ENCODE measurements at regions not wholly inside any gene's neighbourhood (a gene's known extent, or its start where the extent isn't known, plus 50 kb on each side); places are given as distances from the start of the nearest gene placed in this dataset.

DNA sequence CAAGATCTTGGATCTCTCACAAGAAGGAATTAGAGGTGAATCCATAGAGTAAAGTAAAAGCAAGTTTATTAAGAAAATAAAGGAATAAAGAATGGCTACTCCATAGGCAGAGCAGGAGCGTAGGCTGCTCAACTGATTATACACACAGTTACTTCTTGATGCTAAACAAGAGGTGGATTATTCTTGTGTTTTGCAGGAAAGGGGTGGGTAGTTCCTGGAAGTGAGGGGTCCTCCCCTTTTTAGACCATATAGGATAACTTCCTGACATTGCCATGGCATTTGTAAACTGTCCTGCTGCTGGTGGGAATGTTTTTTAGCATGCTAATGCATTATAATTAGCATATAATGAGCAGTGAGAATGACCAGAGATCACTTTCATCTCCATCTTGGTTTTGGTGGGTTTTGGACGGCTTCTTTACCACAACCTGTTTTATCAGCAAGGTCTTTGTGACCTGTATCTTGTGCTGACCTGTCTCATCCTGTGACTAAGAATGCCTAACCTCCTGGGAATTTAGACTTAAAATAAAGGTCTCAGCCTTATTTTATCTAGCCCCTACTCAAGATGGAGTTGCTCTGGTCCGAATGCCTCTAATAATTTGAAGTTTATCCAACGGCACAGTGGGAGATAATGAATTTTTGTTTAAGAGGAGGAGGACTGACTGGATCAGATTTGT, 165.7 kb upstream of the DMRT1 start:
- DNase-seq = no peak

DNA sequence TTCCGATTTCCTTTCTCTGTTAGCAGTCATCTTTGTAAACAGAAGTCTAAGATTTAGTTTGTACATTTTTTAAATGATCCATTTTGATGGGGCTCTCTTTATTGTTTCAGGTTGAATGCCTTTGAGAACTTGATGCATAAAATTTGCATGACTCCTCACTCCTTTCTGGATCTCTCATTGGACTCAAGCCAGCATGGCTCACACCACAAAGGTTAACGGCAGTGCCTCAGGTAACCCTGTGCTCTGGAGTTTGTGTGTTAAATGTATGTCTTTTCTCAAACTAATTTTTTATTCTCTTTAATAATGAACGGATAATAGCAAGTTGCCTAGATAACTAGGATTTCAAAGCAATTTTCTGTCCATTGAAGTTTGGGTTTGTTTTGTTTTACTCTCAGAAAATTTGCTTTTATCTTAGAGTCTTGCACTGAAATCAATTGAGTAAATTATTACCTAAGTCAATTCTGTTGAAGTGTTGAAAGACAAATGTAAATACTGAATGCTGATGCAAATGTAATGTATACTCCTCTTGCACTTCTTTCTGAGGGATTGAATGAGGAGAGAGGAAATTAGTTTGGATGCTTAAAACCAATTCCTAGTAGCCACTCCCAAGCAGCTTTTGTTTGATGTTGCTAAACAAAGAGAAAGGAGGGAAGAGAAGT, 164.6 kb upstream of the DMRT1 start:
- no peak for DNase-seq

DNA sequence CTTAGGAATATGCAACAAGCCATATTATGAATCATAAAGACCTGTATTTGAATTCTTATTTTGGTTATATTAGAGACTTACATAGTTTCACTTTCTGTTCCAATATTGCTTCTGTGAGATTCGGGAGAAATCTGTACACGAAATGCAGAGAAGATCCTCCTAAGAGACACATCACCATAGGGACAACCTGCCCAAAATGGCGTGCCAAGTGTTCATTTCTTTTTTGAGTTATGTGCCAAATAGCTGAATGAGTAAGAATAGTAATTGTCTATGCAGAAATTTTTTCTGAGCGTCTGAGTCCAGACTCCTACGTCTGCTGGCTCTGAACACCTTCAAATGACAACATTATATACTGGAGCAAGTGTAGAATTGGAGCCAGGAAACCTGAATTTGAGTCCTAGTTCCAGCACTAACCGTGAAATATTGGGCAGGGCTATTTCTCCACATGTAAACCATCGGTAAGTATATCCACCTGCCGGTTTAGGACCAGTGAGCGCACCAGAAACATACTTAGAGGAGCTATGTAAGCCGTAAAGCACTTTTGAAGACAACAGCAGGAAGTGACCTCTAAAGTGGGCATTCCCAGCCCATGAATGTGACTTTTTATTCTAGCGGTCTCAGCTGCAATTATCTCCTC, 163.9 kb upstream of the DMRT1 start:
- DNase-seq = no peak

DNA sequence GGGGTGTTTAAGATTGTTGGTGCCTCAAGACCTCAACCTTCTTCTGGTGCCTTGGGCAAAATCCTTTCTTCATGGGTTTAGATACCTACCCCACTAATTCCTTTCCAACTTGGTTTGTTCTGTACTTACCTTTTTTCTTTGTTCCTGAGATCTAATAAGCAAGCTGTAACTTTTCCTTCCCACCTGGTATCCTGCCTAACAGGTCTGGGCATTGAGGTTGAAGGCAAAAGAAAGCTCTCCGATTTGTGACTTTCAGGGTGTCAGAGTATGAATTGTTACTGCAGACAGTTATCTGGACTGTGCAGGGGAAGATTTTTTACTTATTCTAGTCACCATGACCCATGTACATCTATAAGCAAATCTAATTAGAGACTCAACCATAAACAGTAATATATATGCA, 162.6 kb upstream of the DMRT1 start:
- no peak for DNase-seq

DNA sequence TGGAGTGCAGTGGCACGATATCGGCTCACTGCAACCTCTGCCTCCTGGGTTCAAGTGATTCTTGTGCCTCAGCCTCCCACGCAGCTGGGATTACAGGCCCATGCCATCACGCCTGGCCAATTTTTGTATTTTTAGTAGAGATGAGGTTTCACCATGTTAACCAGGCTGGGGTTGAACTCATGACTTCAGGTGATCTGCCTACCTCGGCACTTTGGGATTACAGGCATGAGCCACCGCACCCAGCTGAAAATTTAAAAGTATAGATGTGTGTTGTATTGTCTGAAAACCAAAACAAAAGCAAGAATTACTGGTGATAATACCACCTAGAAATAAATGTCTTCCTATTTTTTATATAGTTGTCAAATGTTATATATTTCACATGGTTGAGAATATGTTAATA, 162.0 kb upstream of the DMRT1 start:
- DNase-seq = no peak

DNA sequence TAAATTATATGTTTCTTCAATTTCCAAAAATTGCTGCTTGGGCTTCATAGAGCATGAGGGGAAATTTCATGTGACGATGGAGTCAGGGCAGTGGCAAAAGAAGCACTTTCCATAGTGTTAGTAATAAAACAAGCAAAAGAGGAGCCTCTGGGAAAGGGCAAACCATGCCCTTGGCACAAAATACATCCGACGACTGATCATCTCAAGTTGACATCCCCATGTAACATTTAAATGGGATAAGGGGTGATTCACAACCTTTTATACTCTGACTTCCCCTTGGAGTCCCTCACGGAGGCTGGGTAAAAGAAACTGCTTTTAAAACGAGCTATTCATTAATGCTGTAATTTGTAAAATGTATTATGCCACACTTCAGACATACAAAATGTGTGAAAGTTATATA, 161.4 kb upstream of the DMRT1 start:
- no peak for DNase-seq

DNA sequence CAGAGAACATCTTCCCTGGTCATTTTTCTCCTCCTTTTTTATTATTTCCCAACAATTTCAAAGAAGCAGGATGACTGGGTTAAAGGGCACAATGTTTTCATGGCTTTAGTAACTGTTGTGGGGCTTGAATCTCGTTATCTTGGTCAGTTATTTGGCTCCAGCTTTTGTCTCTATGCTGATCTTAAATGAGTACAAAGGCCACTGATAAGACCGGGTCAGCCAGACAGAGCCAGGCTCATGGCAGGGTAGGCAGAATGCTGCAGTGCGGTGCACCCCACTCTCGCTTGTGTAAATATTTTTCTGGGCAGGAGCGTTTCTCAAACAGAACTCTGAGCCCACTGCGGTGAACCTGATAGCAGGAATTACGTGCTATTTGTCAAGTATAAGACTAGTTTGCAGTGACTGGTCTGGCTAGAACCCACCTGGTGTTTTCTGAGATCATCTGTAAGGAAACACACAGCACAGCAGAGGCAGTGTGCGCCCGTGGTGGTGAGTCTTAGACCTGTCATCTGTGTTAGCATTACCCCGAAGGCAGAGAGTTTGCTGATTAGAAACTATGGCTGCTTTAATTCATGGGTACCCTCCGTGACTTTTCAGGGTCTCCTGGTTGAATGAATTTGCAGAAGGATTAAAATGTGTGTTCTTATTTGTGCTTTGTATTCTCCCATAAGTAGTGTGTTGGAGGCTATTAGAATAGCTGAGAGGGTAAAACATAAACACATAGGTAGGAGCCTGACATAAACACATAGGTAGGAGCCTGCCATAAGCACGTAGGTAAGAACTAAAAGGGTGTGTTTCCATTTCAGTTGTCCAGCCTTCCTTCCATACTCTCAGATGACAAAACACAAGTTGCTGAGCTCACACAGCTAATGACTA, 158.6 kb upstream of the DMRT1 start:
- no peak for DNase-seq

DNA sequence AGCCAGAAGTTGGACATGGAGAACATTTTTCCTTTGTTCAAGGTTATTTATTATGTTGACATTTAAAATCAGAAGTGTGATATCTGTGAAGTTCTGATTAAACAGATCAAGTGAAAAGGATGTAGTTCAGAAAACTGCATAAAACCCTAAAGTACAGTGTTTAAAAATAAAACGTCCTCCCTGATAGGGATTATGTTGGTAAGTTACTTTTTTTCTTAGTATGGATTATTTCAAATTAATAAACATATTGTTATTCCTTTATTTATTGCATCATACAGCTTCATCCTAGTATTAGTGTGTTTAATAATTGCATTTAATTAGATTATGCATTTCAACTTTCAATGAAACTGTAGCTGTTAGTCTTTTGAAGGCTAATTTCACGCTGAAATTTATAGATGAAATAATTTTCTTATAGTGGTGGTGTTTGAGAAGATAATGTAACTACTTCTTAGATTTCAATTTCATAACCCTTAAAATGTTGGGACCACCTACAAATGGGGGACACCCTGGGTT, 157.9 kb upstream of the DMRT1 start:
- DNase-seq = no peak

DNA sequence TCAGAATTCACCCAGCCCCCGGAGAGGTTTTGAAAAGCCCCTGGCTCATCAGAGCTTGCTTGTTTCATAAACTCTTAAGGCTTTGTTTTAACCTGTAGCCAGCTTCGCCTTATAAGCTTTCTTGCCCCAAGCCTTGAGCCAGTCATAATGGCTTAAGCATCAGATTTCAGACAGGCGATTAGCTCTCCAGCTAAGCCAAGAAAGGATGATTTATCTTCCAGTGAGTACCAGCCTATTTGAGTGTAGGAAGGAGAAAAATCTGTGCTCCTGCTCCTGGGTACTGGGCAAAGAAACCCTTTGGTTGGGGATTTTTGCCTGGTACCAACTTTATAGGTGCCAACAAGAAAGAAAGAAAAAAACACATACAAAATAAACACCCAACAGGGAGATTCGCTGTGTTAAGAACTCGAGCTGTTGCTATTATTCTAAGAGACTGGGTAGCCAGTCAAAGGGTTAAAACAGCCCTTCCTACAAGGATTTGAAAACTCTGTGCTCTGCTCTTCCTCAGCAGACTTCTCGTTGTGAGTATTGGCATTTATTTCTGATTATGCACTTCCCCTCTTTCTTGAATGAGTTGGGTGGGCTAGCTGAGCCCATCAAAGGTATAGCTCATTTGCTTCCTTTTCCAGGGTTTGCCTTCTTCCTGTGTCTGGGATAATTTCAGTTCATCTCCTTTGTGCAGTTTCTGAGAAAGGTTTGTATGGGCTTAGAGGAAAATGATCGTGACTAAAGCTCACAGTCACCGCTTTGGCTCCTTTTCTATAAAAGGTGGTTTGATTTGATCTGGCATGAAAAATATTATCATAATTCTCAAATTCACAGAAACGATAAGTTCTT, 157.2 kb upstream of the DMRT1 start:
- DNase-seq = no peak

DNA sequence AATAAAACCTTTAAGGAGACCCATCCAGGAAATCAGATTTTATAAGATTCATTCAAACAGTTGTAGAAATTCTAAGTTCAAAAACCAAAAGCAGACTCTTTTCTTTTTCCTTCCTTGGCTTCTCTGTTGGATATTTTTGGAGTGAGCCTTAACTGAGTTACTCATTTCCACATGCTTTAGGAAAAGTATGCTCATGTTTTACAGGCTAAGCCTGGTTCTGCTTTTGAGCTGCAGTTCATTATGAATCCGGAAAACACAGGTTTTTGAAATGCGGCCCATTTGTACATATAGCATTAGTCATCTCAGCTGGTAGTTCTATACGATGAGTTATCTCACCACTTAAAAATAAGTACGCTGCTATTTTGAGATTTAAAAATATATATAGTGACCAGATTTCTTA, 156.6 kb upstream of the DMRT1 start:
- peak; percentile 11 for DNase-seq

DNA sequence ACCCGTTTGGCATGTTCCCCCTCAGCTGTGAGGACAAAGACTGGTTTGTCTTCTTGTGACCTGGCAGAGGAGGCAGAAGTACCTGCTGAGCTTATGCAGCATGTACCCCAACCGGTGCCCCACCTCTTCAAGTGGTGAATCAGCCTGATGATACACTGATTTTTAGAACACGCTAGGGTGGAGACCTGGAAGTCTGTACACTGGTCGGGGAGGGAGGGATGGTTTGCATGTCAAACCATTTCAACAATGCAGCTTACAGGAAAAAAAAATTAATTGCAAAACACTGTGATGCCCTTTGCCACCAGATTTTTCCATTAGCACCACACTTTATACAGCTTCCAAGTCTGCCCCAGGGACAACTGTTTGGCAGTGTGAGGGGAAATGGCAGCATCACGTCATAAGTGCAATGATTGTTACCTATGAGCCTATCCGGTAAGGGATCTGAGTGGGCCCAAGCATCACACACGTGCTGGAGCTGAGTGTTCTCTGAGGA, 155.1 kb upstream of the DMRT1 start:
- no peak for DNase-seq

DNA sequence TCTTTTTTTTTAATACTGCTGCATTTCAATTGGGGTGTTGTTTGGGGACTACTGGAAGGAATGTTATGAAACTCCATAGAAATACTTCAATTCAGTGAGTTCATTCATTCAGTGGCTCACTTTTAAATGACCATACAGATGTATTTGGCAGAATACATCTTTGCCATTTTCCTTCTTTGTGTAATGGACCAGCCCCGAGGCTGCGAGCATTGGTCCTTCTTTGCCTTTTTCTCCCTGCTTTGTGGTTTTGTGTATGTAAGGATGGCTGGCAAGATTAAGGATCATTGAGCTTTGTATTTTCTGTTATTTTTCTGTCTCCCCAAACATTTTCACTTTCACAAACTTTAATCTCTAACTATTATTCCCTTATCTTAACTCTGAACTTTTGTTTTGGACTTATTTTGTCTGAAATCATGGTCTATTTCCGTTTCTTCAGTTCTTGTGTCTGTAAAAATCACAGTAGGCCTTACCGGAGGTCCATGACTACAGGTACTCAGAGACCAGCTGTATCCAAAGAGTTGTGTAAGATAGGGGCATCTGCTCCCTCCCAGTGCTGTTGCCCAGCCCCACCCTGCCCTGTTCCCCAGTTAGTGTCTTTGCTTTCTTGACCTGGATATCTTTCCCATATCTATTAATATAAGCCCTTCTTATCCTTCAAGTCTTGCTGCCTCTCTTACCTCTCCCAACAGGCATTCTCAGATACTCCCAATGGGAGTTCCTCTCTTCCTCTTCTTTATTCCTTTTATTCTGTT, 154.3 kb upstream of the DMRT1 start:
- no peak for DNase-seq

DNA sequence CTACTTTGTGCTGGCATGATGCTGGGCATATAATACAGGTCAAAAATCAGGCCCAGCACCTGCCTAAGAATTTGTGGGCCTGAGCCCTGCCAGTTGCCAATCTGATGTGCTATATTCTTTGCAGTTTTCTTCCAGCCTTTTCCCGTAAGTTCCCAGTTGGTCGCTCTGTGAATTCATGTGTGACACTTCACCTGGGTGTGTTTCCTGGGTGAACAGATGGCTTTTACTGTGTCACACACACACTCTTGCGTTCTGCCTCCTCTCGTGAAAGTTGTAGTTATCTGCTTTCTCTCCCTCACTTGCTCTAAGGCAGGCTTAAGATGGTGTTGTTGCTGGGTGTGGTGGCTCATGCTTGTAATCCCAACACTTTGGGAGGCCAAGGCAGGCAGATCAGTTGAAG, 153.5 kb upstream of the DMRT1 start:
- no peak for DNase-seq

DNA sequence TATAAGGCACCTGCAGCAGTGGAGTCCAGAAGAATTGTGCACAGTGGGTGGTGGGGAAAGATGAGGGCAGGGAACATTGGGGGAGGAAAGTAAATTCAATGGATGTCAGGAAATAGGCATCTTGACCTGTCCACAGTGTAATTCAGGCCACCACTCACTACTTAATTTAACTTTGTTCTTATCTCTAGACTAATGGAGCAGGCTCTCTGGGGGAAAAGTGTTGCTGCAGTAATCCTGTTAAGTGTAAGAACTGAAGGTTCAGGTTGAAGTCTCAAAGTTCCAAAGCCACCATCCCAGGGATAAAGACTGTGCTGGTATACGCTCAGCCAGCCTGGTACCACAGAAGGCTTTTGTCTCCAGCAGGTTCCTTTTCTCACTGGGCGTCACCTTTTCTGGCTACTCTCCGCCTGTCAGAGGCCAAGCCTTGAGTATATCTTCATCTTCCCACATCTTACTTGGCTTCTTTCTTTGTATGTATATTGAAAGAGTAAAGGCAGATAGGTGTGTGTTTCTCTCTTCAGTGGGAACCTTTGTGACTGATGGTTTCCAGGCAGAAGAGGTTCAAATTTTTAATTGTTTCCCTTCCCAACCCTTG, 150.9 kb upstream of the DMRT1 start:
- DNase-seq = no peak

DNA sequence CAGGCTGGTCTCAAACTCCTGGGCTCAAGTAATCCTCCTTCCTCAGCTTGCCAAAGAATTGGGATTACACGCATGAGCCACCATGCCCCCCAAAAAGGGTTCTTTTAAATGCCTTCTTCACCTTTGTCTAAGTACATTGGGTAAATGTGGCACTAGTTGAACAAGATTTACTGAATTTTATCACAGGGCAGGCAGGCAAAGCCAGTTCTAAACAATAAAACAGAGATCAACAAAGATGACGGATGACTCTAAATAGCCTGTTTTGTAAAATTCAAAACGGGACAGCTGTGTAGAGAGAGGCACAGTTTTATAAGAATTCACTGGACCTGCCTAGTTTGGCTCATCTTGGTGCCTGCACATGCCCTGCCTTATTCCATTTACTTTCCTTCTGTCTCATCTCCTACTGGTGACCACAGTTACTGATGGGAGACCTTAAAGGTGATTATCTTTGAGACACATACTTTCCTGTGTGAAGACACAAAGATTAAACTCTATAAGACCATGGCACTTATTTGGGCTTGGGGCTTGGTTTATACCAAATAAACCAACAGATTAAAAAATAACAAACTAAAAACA, 149.6 kb upstream of the DMRT1 start:
- DNase-seq = no peak

DNA sequence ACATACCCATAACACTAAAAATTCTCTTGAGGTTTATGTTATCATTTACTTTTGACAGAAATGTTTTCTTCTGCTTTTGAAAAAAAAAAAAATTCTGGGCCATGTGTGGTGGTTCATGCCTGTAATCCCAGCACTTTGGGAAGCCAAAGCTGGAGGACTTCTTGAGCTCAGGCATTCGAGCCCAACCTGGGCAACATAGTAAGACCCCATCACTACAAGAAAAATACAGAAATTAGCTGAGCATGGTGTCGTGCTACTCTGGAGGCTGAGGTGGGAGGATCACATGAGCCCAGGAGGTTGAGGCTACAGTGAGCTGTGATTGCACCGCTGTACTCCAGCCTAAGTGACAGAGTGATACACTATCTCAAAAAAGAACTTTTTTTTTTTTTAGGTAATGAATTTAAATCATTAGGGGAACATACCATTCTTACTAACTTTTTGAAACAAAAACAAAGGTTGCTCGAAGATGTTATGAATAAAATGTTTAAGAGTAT, 148.8 kb upstream of the DMRT1 start:
- no peak for DNase-seq

DNA sequence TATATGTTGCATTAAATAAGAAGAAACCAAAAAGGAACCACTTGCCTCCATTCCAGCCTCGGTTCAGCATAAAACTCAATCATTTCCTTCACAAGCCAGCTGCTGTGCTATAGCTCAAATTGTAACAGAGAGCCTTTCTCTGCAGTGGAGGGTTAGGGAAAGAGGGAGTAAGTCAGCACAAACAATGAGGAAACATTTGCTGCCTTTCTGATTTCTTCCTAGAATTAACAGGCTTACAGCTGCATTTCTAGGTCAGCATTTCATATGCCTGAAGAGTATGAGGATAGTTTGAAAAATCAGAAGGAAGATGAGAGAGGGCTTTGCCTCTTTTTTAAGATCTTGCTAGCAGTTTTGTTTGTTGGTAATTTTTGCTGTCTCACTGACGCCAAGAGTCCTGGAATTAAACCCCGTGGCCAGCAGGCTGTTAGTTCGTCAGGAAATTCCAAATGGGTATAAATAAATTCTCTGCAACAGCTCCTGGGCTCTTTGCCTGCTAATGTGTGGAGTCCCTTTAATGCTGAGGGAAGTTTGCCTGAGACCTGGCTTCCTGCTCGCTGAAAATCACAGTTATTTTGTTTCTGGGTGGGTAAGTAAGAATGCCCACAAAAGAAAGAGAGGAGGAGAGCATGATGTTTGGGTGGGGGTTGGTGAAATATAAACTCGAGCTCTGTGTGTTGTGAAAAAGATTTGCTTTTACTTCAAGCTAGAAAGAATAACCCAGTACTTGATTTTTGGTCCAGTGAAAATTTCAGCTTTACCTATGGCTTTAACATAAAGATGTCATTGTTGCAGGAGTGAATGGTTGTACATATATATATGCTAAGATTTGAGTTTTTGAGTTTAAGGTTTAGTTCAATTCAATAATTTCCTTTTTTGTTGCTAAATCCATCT, 148.1 kb upstream of the DMRT1 start:
- DNase-seq = no peak

DNA sequence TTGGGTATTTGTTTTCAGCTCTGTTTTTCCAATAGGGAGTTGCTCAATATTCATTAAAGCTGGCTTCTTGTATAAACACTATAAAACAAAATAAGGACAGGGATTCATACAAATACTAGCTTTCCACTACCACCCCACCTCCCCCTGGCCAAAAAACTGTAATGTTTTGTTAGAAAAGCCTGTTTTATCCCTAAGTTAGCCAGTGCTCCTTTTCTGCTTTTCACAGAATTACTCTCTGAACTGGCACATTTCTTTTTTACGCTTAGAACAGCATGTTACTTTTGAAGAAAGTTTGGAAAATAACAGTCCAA, 147.4 kb upstream of the DMRT1 start:
- no peak for DNase-seq

DNA sequence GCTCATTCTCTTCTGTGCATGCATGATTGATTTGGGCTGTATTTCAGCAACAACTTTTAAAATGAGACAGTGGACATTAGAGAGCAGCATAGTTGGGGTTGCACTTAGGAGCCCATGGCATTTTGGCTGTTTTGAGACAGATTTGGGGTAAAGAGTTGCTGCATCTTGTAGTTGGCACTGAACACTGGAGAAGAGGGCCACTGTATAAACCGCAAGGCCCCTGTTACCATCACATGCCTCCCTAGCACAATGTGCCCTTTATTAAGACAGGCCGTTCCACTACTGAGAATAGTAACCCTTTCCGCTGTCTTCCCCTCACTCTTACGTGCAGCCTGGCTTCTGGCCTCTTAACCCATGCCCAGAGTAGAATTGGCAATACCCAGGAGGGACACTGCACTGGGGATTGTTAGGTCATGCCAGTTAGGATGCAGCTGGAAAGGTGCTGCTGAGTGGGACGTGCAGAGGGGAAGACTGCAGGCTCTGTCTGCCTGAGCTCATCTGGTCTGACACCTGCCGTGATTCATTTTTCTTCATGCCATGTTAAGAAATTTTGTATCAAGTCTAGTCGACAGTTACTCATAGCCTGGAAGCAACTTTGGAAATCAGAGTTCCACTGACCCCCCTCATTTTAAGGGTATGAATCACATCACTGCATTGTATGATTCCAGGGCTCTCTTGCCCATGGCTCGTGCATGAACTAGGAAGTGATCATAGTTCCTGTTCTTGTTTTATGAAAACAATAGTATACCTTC, 146.9 kb upstream of the DMRT1 start:
- DNase-seq = no peak
